ENCODE measurements at regions not wholly inside any gene's neighbourhood (a gene's known extent, or its start where the extent isn't known, plus 50 kb on each side); places are given as distances from the start of the nearest gene placed in this dataset.

DNA sequence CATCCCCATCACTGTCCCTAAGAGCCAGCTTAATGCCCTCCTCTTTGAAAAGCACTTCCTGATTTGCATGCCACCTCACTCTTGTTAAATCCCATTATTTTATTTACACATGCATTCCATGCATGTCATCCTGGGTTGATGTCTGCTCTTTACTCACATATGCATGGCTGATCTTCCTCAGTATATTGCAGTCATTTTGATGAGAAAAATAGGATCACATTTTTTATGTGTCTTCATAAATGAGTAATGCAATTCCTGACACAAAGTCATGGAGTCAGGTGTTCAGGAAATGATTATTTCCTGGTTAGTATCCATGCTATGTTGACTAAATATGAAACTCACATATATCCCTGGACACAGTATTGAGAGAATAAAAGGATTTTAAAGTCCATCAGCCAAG is 204.7 kb downstream of the SLIT2 start:
- DNase-seq, result no peak

DNA sequence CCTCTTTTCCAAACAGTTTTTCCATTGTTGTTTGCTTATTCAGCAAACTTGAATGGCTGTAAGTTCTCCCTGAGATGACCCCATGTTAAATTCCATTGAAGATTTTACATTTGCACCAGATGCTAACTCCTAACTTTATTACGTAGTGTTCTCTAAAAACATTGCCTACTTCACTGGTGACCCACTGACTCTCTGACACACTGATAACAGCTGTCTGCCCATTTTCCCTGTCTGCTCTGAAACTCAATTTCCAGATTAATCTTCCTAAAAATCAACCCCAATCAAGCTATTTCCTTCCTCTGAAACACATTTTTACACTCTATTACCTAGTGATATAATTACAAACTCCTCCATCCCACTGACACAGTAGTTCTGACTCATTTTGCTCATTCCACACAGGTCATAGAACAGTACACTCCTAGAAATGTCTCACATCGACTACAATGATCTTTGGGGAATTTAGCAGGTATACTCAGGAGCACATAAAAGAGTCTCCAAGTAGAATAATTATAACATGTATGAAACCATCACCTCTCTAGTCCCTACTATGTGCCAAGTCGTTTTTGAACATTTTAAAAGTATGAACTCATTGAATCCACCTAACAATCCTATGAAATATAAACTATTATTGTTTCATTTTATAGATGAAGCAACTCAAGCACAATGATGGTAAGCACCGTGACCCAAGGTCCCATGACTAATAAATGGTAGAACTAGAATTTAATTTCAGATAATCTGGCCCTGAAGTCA is 210.9 kb downstream of the SLIT2 start:
- no peak for DNase-seq

GRCh38 chr4:20463176-20463430 is 211.4 kb downstream of the SLIT2 start:
- DNase-seq, result no peak

GRCh38 chr4:20464381-20464780 is 212.7 kb downstream of the SLIT2 start:
- DNase-seq, result no peak

GRCh38 chr4:20474119-20474518 is 222.4 kb downstream of the SLIT2 start:
- no peak for DNase-seq

DNA sequence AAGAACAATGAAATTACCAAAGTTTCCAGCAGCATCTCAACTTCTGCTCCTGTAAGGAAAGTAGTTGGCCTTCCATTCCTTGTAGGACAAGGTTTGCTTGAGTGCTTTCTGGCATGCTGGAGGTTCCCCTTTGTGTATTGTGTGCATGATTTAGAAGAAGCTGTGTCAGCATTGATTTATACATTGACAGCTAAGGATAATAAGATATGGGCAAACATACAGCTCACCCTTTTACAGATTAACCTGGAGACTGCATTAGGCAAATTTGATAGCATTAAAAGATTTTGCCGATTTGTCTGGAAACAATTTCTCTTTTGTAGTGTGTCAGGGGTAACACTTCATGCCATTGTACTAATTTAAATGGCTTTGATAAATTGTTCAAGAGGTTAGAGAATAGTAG is 221.8 kb upstream of the PACRGL start:
- DNase-seq, result no peak

DNA sequence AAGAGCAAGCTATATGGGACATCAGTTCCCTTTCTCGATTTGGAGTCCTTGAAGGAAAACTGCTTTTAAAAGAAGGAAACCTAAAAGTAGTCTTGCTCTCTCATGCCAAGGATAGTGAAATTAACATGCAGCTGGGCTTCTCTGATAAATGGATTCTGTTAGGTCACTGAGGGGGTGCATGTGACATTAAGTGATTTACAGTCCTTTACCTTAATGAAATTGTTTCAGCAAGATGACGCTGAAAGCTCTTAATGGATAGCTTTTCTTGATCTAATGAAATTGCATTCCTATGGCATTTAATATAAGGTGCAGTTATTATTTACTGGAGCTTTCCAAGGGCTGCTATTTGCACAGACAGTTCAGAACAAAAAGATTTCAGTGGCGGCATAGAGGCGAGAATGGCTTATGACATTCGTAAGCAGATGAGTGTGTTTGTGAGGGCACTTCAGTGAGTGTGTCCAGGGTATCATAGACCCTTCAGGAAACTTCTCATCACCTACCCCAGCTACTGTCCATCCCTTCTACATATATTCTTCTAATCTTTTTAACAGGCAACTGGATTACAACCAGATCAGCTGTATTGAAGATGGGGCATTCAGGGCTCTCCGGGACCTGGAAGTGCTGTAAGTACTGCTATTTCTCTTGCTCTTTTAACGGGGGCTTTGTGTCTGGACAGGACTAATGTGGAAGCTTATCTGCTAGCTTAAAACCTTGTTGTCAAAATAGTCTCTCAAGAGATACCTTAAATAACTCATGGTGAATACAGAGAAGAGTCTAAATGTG is 219.9 kb upstream of the PACRGL start:
- DNase-seq, result no peak

- DNase-seq, result no peak
These were observed 216.8 kb upstream of the PACRGL start for GRCh38 chr4:20483416-20483815.

DNA sequence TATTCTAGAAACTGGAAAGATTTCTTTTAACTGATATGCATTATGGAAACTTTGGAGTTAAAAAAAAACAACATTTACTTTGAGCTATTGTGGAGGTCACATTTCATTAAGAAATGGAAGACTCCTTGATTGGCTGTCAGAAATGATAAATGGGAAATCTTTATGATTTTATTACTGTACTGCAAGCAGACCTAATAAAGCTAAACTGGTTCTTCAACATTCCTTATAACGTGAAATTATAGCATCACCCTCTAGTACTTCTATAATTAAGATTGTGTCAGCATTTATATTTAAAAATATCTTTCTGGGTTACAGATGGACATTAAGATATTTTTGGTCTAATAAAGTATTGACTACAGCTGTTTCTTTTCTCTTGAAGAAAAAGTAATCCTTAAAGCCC is 213.8 kb upstream of the PACRGL start:
- no peak for DNase-seq

GRCh38 chr4:20487446-20487845 is 212.8 kb upstream of the PACRGL start:
- no peak for DNase-seq

- no peak for DNase-seq
These were observed 212.4 kb upstream of the PACRGL start for GRCh38 chr4:20487852-20488251.

DNA sequence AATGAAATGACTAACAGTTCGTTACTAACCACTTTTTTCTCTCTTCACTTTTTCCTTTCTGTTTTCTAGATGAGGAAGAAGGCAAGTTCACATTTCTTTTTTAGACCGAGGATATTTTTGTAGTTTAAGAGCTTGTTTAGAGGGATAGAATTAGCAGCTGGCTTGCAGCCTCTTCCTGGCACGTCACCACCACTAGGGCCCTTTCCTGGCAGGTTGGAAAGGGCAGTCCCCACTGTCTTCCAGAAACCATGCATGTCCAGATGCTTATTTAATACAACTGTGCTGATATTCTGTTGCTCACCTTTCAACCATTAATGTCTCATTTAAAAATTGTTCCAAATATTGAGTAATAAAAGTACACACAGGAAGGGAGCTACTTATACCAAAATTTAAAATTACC is 209.5 kb upstream of the PACRGL start:
- no peak for DNase-seq

GRCh38 chr4:20493761-20494353 is 206.4 kb upstream of the PACRGL start:
- no peak for DNase-seq

GRCh38 chr4:20496068-20496467 is 204.2 kb upstream of the PACRGL start:
- DNase-seq, result no peak

DNA sequence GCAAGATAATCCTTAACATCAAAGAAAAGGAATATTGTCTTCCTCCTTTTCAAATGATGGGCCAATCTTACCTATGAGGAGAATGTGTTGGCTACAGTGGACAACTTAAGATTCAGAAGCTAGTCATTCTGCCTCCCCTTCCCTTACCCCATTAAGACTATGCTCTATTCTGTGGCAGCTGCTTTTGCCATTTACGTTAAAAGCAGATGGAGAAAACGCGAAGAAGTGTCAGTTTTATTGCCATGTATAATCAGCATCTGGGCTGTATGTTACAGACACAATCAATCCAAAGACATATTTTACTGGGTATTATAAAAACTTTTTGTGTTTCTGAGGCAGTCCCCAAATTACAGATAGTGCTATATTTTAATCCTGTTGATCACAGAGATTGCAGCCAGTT is 196.1 kb upstream of the PACRGL start:
- DNase-seq, result no peak

DNA sequence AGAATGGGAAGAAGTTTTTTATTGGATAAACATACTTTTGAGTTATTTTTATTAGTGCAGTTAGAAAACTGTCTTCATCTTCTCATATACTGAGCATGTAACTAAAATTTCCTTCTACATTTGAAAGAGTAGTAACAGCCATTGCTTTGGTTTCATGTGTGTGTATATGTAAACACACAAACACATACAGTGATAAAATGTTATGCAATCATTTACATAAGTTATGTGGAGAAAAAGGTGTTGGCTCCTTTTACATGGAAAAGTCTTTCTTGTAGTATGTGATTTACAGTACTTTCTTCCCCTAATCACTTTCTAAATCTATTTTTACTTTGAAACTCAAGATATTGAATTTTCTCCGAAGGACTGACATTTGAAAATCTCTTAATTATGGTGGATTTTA is 194.3 kb upstream of the PACRGL start:
- DNase-seq, result no peak

GRCh38 chr4:20506827-20507226 is 193.4 kb upstream of the PACRGL start:
- no peak for DNase-seq

DNA sequence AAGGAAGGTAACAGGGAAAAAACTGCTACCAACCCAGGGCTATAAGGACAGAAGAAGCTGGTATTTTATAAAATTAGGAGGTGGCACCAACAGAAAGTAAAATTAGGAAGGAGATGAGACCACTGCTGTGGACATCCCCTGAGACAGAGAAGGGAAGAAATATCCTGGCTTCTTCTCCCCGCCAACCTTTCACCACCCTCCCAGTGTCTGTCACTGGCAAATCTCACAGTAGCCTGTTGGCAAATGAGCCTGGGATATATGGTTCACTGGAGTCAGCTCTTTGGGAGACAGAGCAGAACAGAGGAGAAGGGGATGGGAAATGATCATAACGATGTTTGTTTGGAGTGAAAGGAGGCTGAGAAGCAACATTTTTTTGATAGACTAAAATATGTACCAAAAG is 190.9 kb upstream of the PACRGL start:
- no peak for DNase-seq

DNA sequence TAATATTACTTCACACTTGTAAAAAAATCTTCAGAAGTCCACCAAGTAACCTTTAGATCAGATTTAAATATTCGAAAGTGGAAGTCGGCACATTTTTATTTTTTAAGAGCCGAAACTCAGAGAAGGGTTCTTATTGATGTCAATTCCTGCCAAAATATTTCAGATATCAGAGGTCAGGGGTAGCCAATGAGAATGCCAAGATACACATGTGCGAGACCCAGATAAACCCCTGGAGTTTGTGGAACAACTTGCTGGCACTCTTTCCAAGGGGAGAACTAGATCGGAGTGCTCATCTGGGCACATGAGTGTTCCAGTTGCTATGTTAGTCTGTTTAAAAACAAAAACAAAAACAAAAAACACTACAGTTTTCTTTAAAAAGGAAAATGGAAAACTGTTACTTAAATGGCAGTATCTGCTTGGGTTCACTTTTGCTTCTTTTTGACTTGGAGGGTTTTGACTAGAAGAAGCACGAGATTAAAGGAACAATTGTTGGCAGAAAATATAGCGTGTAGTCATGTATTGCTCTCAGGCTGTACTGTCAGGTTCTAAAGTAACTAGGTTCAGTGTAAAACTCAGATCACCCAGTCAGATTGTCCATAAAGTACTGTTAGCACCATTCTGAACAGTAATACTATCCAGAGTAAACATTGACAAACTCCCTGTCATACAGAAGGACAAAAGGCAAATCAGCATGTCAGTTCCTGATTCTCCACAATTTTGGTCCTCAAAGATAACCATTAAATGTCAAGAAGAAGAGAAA is 188.0 kb upstream of the PACRGL start:
- no peak for DNase-seq

- DNase-seq, result no peak
These were observed 187.3 kb upstream of the PACRGL start for GRCh38 chr4:20512985-20513384.

DNA sequence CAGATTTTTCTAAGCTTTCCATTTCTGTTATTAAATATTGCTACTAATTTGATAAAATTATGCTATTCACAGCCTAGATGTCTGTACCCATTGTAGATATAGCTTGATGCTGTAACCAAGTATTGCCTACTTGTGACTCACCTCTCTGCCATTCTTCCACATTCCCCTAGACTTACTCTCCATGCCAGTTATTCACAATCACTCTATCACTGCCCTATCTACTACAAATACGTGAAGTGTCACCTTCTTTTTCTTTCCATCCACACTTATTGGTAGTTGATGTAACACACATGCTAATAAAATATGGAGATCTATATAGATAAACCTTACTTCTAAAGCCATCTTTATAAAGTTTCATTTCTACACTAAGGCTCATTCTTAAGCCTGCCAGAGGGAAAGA is 179.4 kb upstream of the PACRGL start:
- DNase-seq, result no peak

DNA sequence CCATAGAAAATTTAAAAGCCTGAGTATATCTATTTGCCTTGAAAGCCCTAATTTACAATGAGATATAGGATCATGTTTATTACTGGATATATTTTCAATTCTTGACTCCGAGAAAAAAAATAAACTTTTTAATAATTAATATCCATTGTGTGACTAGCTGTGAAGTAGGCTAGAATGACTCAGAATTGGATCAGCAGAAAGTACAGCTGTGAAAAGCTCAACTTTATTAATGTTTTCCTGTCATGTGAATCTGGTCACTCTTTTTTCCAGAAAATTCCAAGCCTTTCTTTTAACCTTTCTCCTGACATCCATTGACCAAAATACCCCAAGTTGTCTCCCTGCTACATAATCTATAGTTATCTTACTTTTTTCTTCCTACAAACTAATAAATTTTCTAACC is 171.8 kb upstream of the PACRGL start:
- no peak for DNase-seq

DNA sequence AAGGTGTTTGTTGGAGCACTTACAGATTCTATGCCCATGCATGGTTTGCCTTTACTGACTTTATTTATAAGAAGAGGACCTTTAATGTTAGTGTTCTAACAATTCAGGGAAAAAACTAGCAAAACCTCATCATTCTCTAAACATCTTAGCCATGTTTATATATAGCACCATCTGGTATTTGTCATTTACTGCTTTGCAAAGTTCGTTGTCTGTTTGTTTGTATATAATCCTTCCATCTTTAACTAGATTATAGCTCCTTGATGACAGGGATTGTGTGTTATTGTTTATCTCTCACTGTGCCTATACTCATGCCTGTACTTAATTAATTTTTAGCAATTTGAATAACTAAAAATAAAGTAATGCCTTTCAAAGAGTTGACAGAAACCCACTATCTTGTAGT is 170.6 kb upstream of the PACRGL start:
- DNase-seq, result no peak

Measured in CD4-positive, alpha-beta T cell treated with Interleukin-17A for 1 hour (primary cell).